RKO (cell line): ENCODE measurements at regions not wholly inside any gene's neighbourhood (a gene's known extent, or its start where the extent isn't known, plus 50 kb on each side); places are given as distances from the start of the nearest gene placed in this dataset.
"Not testable (repeated sequence)": the region's sequence is repeated elsewhere in the genome, so short reads cannot be mapped to it uniquely, and the experiment has no call there.

ENCODE experiments used
- DNase-seq: peaks from one replicate; pipeline ENCODE4 v3.0.0-alpha.2; 2016; ENCODE audit warnings: low spot score

DNA sequence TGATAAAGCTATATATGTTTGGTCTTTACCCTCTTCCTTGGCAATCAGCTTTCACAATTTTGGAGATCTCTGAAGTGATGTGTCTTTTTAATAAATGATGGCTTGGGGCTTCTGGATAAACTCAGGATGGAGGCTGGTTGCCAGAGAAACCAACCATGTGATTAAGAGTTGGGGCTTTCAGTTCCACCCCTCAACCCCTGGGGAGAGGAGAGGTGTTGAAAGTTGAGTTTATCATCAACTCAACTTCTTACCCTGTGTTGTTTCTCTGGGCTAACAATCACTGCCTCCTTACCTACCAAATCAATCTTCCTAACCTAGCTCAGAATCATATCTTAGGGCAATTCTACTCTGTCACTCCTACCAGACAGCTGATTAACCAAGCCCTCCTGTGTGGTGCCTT is 735.8 kb downstream of the ZPLD1 start:
- DNase-seq: no peak

DNA sequence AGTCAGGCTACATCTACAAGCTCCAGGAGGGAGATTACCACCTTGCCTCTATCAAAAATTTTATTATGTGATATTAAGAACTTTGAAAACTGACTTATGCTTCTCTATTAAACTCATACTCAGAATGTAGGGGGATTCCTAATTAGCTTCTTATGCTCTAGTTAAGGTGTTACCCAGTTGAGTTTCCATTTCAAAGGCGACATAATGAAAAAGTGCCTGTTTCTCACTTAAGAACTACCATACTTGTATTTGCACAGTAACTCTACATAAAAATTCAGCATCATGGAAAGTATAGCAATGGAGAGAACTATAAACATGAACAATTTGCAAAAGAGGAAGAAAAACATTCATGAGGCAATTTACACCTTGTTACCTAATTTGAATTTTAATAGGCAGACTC is 739.1 kb downstream of the ZPLD1 start:
- no peak for DNase-seq

- no peak for DNase-seq
These were observed 746.3 kb downstream of the ZPLD1 start for GRCh38 chr3:103181160-103181559.

DNA sequence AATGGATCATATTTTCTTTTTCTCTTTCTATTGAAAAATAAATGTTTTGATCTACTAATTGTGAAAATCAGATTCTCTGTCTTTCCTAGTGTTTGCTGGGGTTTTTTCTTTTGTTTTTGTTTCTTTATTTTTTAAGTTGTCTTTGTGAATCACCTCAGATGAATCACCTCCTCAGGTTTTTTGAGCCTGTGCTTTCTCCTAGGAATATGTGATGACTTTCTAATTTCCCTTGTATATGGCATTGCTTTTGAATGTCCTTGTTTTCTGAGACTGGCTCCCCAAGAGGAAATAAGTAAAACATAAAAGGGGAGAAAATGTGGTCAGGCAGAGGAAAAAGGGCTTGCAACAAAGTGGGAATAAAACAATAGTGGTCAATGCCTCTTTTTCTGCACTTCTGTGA is 750.0 kb downstream of the ZPLD1 start:
- no peak for DNase-seq

GRCh38 chr3:103189941-103190340 is 755.1 kb downstream of the ZPLD1 start:
- DNase-seq: no peak

DNA sequence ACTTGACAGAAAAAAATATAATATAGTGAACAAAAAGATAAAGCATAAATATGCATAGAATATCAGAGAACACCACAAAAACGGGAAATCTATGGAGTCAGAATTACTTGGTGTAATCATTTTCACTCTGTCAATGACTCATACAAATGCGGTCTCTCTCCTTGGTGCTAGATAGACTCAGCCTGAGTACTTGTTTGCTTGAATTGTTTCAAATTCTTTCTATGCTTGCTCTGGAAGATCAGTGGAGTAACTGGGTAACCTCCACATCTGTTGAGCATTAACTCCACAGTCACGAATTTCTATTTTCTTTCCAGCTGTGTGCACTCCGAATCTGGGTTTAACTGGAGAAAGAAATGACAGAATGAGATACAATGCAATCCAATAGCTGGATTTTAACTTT is 760.4 kb downstream of the ZPLD1 start:
- DNase-seq: peak; percentile 54

GRCh38 chr3:103203441-103203840 is 768.6 kb downstream of the ZPLD1 start:
- no peak for DNase-seq

- no peak for DNase-seq
These were observed 775.8 kb downstream of the ZPLD1 start for GRCh38 chr3:103210583-103210982.

- no peak for DNase-seq
These were observed 783.3 kb downstream of the ZPLD1 start for GRCh38 chr3:103218146-103218545.

DNA sequence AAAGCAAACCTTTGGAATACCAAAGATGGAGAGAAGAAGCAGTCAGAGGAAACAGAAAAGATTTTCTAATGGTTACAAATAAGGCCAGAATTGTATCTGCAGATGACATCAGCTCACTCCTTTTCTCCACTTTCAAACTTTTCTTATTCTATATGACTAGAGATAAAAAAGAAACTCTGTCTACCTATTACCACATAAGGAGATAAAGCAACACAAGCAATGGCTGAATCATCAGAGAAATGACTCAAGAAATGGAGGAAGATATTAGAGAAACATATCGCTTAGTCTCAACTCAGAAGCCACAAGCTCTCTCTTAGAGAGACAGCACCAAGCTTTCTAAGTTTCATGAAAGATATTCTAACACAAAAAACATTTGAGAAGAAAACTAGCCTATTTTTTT is 784.0 kb downstream of the ZPLD1 start:
- peak; percentile 20 for DNase-seq

DNA sequence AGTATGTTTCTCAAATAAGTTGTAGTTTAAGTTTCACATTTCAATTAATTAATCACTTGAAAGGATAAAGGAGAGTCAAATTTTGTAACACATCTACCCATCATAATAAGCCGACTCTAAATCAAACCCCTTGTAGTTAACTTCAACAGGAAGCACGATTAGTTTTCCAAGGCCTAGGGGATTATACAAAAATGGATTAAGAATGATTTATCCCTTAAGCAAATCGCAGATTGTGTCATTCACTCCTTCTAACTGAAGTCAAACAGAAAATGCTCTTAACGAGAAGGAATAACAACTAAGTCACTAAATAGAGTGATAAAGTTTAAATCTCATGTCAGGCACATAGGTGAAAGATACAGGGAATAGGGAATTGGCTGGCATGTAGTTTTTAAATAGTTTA is 792.8 kb downstream of the ZPLD1 start:
- no peak for DNase-seq

- DNase-seq: no peak
These were observed 812.6 kb downstream of the ZPLD1 start for GRCh38 chr3:103247459-103247858.

- DNase-seq: not testable (repeated sequence)
These were observed 820.0 kb downstream of the ZPLD1 start for GRCh38 chr3:103254827-103255226.

- DNase-seq: no peak
These were observed 834.5 kb downstream of the ZPLD1 start for GRCh38 chr3:103269287-103269686.

DNA sequence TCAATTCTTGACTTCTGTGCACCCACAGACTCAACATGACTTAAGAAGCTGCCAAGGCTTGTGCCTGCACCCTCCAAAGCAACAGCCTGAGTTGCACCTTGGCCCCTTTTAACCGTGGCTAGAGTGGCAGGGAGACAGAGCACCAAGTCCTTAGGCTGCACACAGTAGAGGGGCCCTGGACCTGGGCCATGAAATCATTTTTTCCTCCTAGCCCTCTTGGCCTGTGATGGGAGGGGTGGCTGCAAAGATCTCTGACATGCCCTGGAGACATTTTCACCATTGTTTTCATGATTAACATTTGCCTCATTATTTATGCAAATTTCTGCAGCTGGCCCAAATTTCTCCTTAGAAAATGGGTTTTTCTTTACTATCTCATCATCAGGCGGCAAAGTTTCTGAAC is 836.8 kb downstream of the ZPLD1 start:
- DNase-seq: no peak

GRCh38 chr3:103295974-103296570 is 861.3 kb downstream of the ZPLD1 start:
- DNase-seq: peak; percentile 59

DNA sequence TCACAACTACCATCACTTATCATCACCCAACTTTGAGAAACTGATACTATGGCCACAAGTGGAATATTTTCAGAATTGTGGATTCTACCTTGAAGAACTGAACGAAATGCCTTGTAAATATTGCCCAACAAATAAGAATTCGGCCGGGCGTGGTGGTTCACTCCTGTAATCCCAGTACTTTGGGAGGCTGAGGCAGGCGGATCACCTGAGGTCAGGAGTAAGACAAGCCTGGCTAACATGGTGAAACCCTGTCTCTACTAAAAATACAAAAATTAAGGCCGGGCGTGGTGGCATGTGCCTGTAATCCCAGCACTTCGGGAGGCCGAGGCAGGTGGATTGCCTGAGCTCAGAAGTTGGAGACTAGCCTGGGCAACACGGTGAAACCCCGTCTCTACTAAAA is 862.7 kb downstream of the ZPLD1 start:
- DNase-seq: not testable (repeated sequence)

DNA sequence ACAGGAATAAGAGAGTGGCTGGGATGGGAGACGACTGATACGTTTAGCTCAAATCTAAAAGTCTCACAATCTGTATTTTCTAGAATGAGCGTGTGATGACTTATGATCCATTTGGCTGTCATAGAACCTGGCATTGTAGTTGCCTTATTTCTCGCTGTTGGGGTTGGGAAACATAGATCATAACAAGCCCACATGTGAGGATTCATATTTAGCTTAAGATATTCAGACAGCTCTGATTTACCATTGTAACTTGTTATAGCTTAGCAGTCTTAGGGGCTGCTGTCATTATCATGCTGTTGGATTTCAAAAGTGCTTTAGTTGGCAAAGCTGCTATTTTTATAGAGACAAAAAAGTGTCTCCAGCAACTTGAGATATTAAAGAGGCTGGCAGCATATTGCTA is 871.3 kb downstream of the ZPLD1 start:
- DNase-seq: no peak

DNA sequence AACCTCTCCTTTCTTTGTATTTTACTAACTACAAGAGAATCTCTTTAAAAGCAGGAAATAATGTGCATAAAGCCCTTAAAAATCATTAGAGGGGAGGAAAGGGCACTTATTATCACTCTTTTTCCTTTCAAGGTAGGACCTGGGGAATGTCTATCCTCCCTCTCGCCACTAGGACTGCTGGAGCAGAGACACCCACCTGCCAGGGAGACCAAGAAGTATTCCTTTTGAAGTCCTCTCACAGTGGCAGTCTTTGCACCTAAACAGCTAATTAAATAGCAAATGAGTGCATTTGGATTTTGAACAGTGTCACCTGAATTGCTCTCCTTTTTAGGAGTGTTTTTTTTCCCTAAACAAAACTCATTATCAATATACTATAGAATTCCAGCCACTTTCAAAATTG is 874.1 kb downstream of the ZPLD1 start:
- DNase-seq: peak; percentile 15

DNA sequence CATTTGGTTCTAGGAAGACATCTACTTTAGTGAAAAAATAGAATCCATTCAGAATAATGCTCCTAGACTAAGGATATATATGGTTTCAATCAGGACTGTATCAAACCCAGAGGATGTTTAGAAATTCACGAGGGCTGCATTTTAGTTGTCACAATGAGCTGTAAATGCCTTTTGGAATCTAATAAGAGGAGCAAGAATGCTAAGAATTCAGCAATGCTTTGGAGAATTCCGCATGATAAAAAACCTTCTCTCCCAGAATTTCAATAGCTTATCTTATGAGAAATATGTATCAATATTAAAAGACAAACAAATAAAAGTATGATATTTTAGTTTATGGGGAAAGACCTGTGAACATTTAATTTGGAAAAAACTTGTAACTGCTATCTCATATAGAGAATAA is 885.1 kb downstream of the ZPLD1 start:
- DNase-seq: no peak

- no peak for DNase-seq
These were observed 902.5 kb downstream of the ZPLD1 start for GRCh38 chr3:103337179-103337845.

GRCh38 chr3:103341078-103341606 is 906.3 kb downstream of the ZPLD1 start:
- DNase-seq: no peak

DNA sequence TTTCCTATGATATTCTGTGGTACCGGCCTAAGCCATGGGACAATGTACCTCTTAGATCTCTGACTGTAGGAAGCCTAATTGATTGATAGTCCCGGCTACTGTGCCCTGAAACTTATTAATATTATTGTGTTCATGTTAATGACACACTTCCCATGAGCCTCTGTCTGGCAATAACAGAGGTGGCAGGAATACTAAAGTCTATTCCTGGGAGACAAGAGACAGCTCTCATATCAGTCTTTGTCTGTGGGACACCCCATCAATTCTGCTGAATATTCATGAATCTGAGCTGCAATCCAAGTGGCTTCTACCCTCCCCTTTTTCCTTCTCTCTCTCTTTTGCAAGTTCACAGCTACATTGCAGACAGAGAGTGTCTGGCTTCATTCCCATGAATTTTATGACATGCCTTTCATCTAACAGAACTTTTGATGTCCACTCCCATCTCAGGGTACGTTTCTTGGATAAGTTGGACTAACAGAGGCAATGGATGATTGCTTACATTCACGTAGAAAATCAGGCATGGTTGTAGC is 907.5 kb downstream of the ZPLD1 start:
- DNase-seq: no peak

GRCh38 chr3:103349760-103350159 is 914.9 kb downstream of the ZPLD1 start:
- no peak for DNase-seq
